Stimulated activated memory B cell treated with anti-CD40 and anti-IgM and Interleukin-4, amounts not matched to agents 10 μg/mL and 1 μg/mL and 100 μg/mL, for 72 hours (primary cell): ENCODE measurements at regions not wholly inside any gene's neighbourhood (a gene's known extent, or its start where the extent isn't known, plus 50 kb on each side); places are given as distances from the start of the nearest gene placed in this dataset.

Experiments
- ATAC-seq: fragments of 150-1000 bp; cut with Tn5 transposase; 2 replicates; pipeline ENCODE4 v1.10.0; 2021
- H3K27ac Mint-ChIP-seq: one replicate; pipeline ENCODE4 v1.8.0; 2022; ENCODE audit warnings: mild to moderate bottlenecking, mixed read lengths
- H3K27me3 Mint-ChIP-seq: one replicate; pipeline ENCODE4 v1.8.0; 2022; ENCODE audit warnings: mixed read lengths
- H3K36me3 Mint-ChIP-seq: one replicate; pipeline ENCODE4 v1.8.0; 2022; ENCODE audit warnings: mixed read lengths
- H3K4me1 Mint-ChIP-seq: one replicate; pipeline ENCODE4 v1.8.0; 2022; ENCODE audit warnings: mixed read lengths
- H3K4me3 Mint-ChIP-seq: one replicate; pipeline ENCODE4 v1.8.0; 2022; ENCODE audit warnings: mild to moderate bottlenecking, moderate library complexity, mixed read lengths
- H3K9me3 Mint-ChIP-seq: one replicate; pipeline ENCODE4 v1.8.0; 2022; ENCODE audit warnings: mixed read lengths

- Mint-ChIP-seq H3K27me3 (no peaks in the 10 kb centered on the region), H3K4me1 (no peaks in the 10 kb centered on the region), H3K27ac (no peak overlapping the region), H3K36me3 (no peaks in the 10 kb centered on the region), H3K9me3 (no peaks in the 10 kb centered on the region), H3K4me3 (no peak overlapping the region)
- no peak for ATAC-seq
Observed at GRCh38 chr2:223107825-223108224, 55.8 kb downstream of the KCNE4 start.

- no peaks in the 10 kb centered on the region for H3K36me3 Mint-ChIP-seq
- H3K27me3 Mint-ChIP-seq: no peaks in the 10 kb centered on the region
- H3K9me3 Mint-ChIP-seq: no peaks in the 10 kb centered on the region
- no peak for ATAC-seq
- H3K27ac Mint-ChIP-seq: no peak overlapping the region
- no peaks in the 10 kb centered on the region for H3K4me1 Mint-ChIP-seq
- no peak overlapping the region for H3K4me3 Mint-ChIP-seq
Observed at GRCh38 chr2:223108351-223109050, 56.5 kb downstream of the KCNE4 start.

GRCh38 chr2:223109341-223109740 is 57.4 kb downstream of the KCNE4 start:
- no peak overlapping the region for H3K4me3 Mint-ChIP-seq
- no peaks in the 10 kb centered on the region for H3K4me1 Mint-ChIP-seq
- ATAC-seq: no peak
- no peaks in the 10 kb centered on the region for H3K36me3 Mint-ChIP-seq
- H3K9me3 Mint-ChIP-seq: no peaks in the 10 kb centered on the region
- H3K27ac Mint-ChIP-seq: no peak overlapping the region
- no peaks in the 10 kb centered on the region for H3K27me3 Mint-ChIP-seq

- H3K27me3 Mint-ChIP-seq: no peaks in the 10 kb centered on the region
- no peak overlapping the region for H3K27ac Mint-ChIP-seq
- H3K4me1 Mint-ChIP-seq: no peaks in the 10 kb centered on the region
- no peaks in the 10 kb centered on the region for H3K36me3 Mint-ChIP-seq
- no peak overlapping the region for H3K4me3 Mint-ChIP-seq
- no peaks in the 10 kb centered on the region for H3K9me3 Mint-ChIP-seq
- no peak for ATAC-seq
Observed at GRCh38 chr2:223113161-223113560, 61.2 kb downstream of the KCNE4 start.

- Mint-ChIP-seq H3K9me3 (no peaks in the 10 kb centered on the region), H3K4me1 (no peaks in the 10 kb centered on the region), H3K27me3 (no peaks in the 10 kb centered on the region), H3K27ac (no peak overlapping the region), H3K36me3 (no peaks in the 10 kb centered on the region), H3K4me3 (no peak overlapping the region)
- no peak for ATAC-seq
Observed at GRCh38 chr2:223114170-223114569, 62.2 kb downstream of the KCNE4 start.

- no peak overlapping the region for H3K27ac Mint-ChIP-seq
- no peaks in the 10 kb centered on the region for H3K36me3 Mint-ChIP-seq
- no peak overlapping the region for H3K4me3 Mint-ChIP-seq
- no peaks in the 10 kb centered on the region for H3K27me3 Mint-ChIP-seq
- H3K9me3 Mint-ChIP-seq: no peaks in the 10 kb centered on the region
- ATAC-seq: no peak
- no peaks in the 10 kb centered on the region for H3K4me1 Mint-ChIP-seq
Observed at GRCh38 chr2:223114917-223115316, 62.9 kb downstream of the KCNE4 start.

- ATAC-seq: no peak
- H3K36me3 Mint-ChIP-seq: no peaks in the 10 kb centered on the region
- no peak overlapping the region for H3K4me3 Mint-ChIP-seq
- no peaks in the 10 kb centered on the region for H3K27me3 Mint-ChIP-seq
- no peak overlapping the region for H3K27ac Mint-ChIP-seq
- no peaks in the 10 kb centered on the region for H3K9me3 Mint-ChIP-seq
- H3K4me1 Mint-ChIP-seq: no peaks in the 10 kb centered on the region
Observed at GRCh38 chr2:223117533-223117932, 65.5 kb downstream of the KCNE4 start.

GRCh38 chr2:223121283-223121682 is 69.3 kb downstream of the KCNE4 start:
- Mint-ChIP-seq H3K27me3 (no peaks in the 10 kb centered on the region), H3K4me1 (no peaks in the 10 kb centered on the region), H3K4me3 (no peak overlapping the region), H3K27ac (no peak overlapping the region), H3K36me3 (no peaks in the 10 kb centered on the region), H3K9me3 (no peaks in the 10 kb centered on the region)
- no peak for ATAC-seq

GRCh38 chr2:223122781-223123180 is 70.8 kb downstream of the KCNE4 start:
- Mint-ChIP-seq H3K27me3 (no peaks in the 10 kb centered on the region), H3K9me3 (no peaks in the 10 kb centered on the region), H3K4me3 (no peak overlapping the region), H3K36me3 (no peaks in the 10 kb centered on the region), H3K4me1 (no peaks in the 10 kb centered on the region), H3K27ac (no peak overlapping the region)
- no peak for ATAC-seq

- H3K4me1 Mint-ChIP-seq: no peaks in the 10 kb centered on the region
- no peak overlapping the region for H3K4me3 Mint-ChIP-seq
- no peaks in the 10 kb centered on the region for H3K27me3 Mint-ChIP-seq
- no peak for ATAC-seq
- no peak overlapping the region for H3K27ac Mint-ChIP-seq
- H3K9me3 Mint-ChIP-seq: no peaks in the 10 kb centered on the region
- no peaks in the 10 kb centered on the region for H3K36me3 Mint-ChIP-seq
Observed at GRCh38 chr2:223123855-223124610, 72.0 kb downstream of the KCNE4 start.

GRCh38 chr2:223141606-223142005 is 89.6 kb downstream of the KCNE4 start:
- no peaks in the 10 kb centered on the region for H3K4me1 Mint-ChIP-seq
- no peak overlapping the region for H3K27ac Mint-ChIP-seq
- no peak overlapping the region for H3K4me3 Mint-ChIP-seq
- H3K9me3 Mint-ChIP-seq: no peaks in the 10 kb centered on the region
- H3K36me3 Mint-ChIP-seq: no peaks in the 10 kb centered on the region
- H3K27me3 Mint-ChIP-seq: no peaks in the 10 kb centered on the region
- ATAC-seq: no peak

GRCh38 chr2:223142118-223142517 is 90.1 kb downstream of the KCNE4 start:
- H3K36me3 Mint-ChIP-seq: no peaks in the 10 kb centered on the region
- no peak for ATAC-seq

GRCh38 chr2:223147431-223147830 is 95.4 kb downstream of the KCNE4 start:
- H3K36me3 Mint-ChIP-seq: no peaks in the 10 kb centered on the region
- no peaks in the 10 kb centered on the region for H3K27me3 Mint-ChIP-seq
- ATAC-seq: no peak
- H3K4me1 Mint-ChIP-seq: no peaks in the 10 kb centered on the region
- no peak overlapping the region for H3K4me3 Mint-ChIP-seq
- H3K27ac Mint-ChIP-seq: no peak overlapping the region
- peaks cover 3% of the 10 kb centered on the region for H3K9me3 Mint-ChIP-seq

More at GRCh38 chr2:223142118-223142517, 90.1 kb downstream of the KCNE4 start:
- Mint-ChIP-seq H3K4me3 (no peak overlapping the region), H3K27ac (no peak overlapping the region), H3K9me3 (no peaks in the 10 kb centered on the region), H3K27me3 (no peaks in the 10 kb centered on the region), H3K4me1 (no peaks in the 10 kb centered on the region)

- Mint-ChIP-seq H3K27ac (no peak overlapping the region), H3K27me3 (no peaks in the 10 kb centered on the region), H3K4me1 (no peaks in the 10 kb centered on the region), H3K4me3 (no peak overlapping the region), H3K36me3 (no peaks in the 10 kb centered on the region), H3K9me3 (peaks cover 3% of the 10 kb centered on the region)
- no peak for ATAC-seq
Observed at GRCh38 chr2:223148516-223148915, 96.5 kb downstream of the KCNE4 start.

- Mint-ChIP-seq H3K27me3 (peaks cover 9% of the 10 kb centered on the region), H3K9me3 (no peaks in the 10 kb centered on the region), H3K36me3 (no peaks in the 10 kb centered on the region), H3K27ac (no peak overlapping the region), H3K4me3 (no peak overlapping the region), H3K4me1 (no peaks in the 10 kb centered on the region)
- ATAC-seq: no peak
Observed at GRCh38 chr2:223155956-223156355, 104.0 kb downstream of the KCNE4 start.

GRCh38 chr2:223161873-223162458 is 110.0 kb downstream of the KCNE4 start:
- ATAC-seq: no peak
- Mint-ChIP-seq H3K36me3 (no peaks in the 10 kb centered on the region), H3K9me3 (no peaks in the 10 kb centered on the region), H3K27ac (no peak overlapping the region), H3K4me3 (no peak overlapping the region), H3K27me3 (no peaks in the 10 kb centered on the region), H3K4me1 (peaks cover 4% of the 10 kb centered on the region)
